LNCaP clone FGC (cell line): ENCODE measurements at regions not wholly inside any gene's neighbourhood (a gene's known extent, or its start where the extent isn't known, plus 50 kb on each side); places are given as distances from the start of the nearest gene placed in this dataset.

Source experiments
- DNase-seq: peaks from one replicate; pipeline ENCODE4 v3.0.0-alpha.2; 2011; ENCODE audit warnings: low read depth
- H3K4me3 ChIP-seq: 2 replicates; pipeline ENCODE4 v1.5.1; 2011; ENCODE audit warnings: mild to moderate bottlenecking, low read depth, low read length, control low read depth
- CTCF ChIP-seq: IDR thresholded peaks from 2 replicates; pipeline ENCODE4 v1.5.1; 2012; ENCODE audit warnings: mild to moderate bottlenecking; ENCODE audit not compliant: control insufficient read depth, insufficient read depth; ENCODE audit errors: extremely low read depth

DNA sequence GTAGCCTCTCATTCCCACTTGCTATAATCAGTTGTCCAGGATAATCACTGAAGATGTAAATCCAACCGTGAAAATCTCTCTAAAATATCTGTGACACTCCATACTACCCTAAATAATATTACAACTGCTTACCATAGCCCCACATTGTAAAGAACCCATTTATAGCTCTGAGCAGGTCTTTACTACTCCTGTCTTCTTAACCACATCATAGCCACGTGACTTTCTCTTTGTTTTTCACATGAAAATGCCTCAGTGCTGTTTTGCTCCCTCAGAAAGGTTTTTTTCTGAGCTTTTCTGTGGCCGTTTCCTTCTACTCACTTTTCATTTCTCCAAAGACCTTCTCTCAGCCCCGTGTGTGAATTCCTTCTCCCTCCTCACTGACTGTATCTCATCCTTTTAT is 662.2 kb upstream of the ADARB2 start:
- no peak overlapping the region for H3K4me3 ChIP-seq
- no peak for TF ChIP-seq CTCF
- DNase-seq, result no peak

GRCh38 chr10:2392145-2392812 is 655.0 kb upstream of the ADARB2 start:
- DNase-seq, result peak; percentile 2
- no peak overlapping the region for H3K4me3 ChIP-seq
- no peak for TF ChIP-seq CTCF

DNA sequence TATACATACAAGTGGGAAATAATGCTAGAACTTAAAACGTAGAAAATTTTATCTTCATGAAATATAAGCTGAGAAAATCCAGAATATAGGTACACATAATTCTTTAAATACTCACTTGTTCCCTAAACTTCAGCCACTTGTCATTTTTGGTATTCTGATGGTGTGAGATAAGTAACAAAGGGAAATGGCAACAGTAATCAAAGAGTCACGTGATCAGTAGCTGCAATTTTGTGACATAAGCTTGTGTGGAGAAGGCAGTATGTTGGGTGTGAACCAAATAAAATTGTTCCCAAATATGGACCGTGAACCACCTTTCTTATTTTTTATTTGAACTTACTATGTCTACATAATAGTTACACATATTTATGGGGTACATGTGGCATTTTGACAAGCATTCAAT is 650.3 kb upstream of the ADARB2 start:
- no peak for TF ChIP-seq CTCF
- DNase-seq, result no peak
- no peak overlapping the region for H3K4me3 ChIP-seq

DNA sequence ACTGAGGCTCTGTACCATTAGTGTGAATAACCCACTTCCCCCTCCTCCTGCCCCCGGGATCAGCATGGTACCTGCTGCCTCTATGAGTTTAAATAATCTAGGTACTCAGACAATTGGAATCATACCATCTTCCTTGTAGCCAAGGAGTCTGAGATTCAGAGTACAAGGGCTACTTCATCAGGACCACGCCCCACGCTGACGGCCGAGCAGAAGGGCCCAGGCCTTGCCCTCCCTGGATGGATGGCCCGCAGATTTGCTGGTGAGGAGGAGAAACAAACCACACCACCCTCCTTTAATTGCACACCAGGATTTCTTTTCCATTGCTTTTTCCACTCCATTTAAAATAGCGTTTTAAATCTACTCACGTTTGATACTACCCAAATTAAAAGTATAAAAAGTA is 649.9 kb upstream of the ADARB2 start:
- no peak overlapping the region for H3K4me3 ChIP-seq
- DNase-seq, result no peak
- no peak for TF ChIP-seq CTCF

GRCh38 chr10:2380218-2380617 is 642.9 kb upstream of the ADARB2 start:
- no peak for DNase-seq

GRCh38 chr10:2367083-2367482 is 629.8 kb upstream of the ADARB2 start:
- H3K4me3 ChIP-seq, result no peak overlapping the region
- DNase-seq, result no peak
- TF ChIP-seq CTCF, result no peak

More at GRCh38 chr10:2380218-2380617, 642.9 kb upstream of the ADARB2 start:
- no peak overlapping the region for H3K4me3 ChIP-seq
- no peak for TF ChIP-seq CTCF
